H9 (cell line): ENCODE measurements at regions not wholly inside any gene's neighbourhood (a gene's known extent, or its start where the extent isn't known, plus 50 kb on each side); places are given as distances from the start of the nearest gene placed in this dataset.

Experiments used
- DNase-seq: peaks from one replicate; pipeline ENCODE4 v3.0.0-alpha.2; 2017
- H2AFZ ChIP-seq: one replicate; pipeline ENCODE4 v1.6.1; 2013; ENCODE audit warnings: mild to moderate bottlenecking, low read length, control low read depth, moderate library complexity
- H2AK5ac ChIP-seq: 2 replicates; pipeline ENCODE4 v1.6.1; 2013; ENCODE audit warnings: low read length, control low read depth, mixed read lengths; ENCODE audit not compliant: insufficient read length
- H2BK120ac ChIP-seq: one replicate; pipeline ENCODE4 v1.6.1; 2013; ENCODE audit warnings: low read depth, mild to moderate bottlenecking, low read length, control low read depth, inconsistent platforms; ENCODE audit not compliant: poor library complexity, severe bottlenecking
- H2BK12ac ChIP-seq: 2 replicates; pipeline ENCODE4 v1.6.1; 2013; ENCODE audit warnings: low read length, control low read depth, mixed read lengths, low read depth; ENCODE audit not compliant: insufficient read length
- H2BK15ac ChIP-seq: 2 replicates; pipeline ENCODE4 v1.6.1; 2013; ENCODE audit warnings: low read depth, low read length, control low read depth
- H2BK20ac ChIP-seq: one replicate; pipeline ENCODE4 v1.6.1; 2013; ENCODE audit warnings: low read depth, mild to moderate bottlenecking, low read length, control low read depth, inconsistent platforms; ENCODE audit not compliant: poor library complexity, severe bottlenecking
- H2BK5ac ChIP-seq: 2 replicates; pipeline ENCODE4 v1.6.1; 2013; ENCODE audit warnings: low read length, control low read depth, mixed read lengths; ENCODE audit not compliant: insufficient read length
- H3K14ac ChIP-seq: 2 replicates; pipeline ENCODE4 v1.6.1; 2013; ENCODE audit warnings: low read length, control low read depth; ENCODE audit not compliant: insufficient read depth
- H3K18ac ChIP-seq: 2 replicates; pipeline ENCODE4 v1.6.1; 2013; ENCODE audit warnings: low read depth, mild to moderate bottlenecking, mixed read lengths, low read length, control low read depth; ENCODE audit not compliant: insufficient read length
- H3K23ac ChIP-seq: 2 replicates; pipeline ENCODE4 v1.6.1; 2013; ENCODE audit warnings: low read length, control low read depth, mixed read lengths, low read depth; ENCODE audit not compliant: insufficient read length
- H3K23me2 ChIP-seq: 2 replicates; pipeline ENCODE4 v1.6.1; 2013; ENCODE audit warnings: low read depth, mild to moderate bottlenecking, mixed read lengths, low read length, control low read depth; ENCODE audit not compliant: insufficient read length, poor library complexity, severe bottlenecking
- H3K27ac ChIP-seq: 2 replicates; pipeline ENCODE4 v1.5.1; 2013; ENCODE audit warnings: low read length, control low read depth, mixed read lengths, low read depth; ENCODE audit not compliant: insufficient read length
- H3K27me3 ChIP-seq: 2 replicates; pipeline ENCODE4 v1.6.1; 2013; ENCODE audit warnings: low read length, control low read depth, inconsistent platforms; ENCODE audit not compliant: insufficient read depth
- H3K4ac ChIP-seq: 2 replicates; pipeline ENCODE4 v1.6.1; 2013; ENCODE audit warnings: low read depth, mild to moderate bottlenecking, control low read depth, inconsistent platforms, low read length, moderate library complexity
- H3K4me1 ChIP-seq: 2 replicates; pipeline ENCODE4 v1.6.1; 2013; ENCODE audit warnings: low read length, control low read depth, inconsistent platforms; ENCODE audit not compliant: insufficient read depth
- H3K4me2 ChIP-seq: 2 replicates; pipeline ENCODE4 v1.6.1; 2013; ENCODE audit warnings: low read length, control low read depth, mixed read lengths; ENCODE audit not compliant: insufficient read length, insufficient read depth
- H3K56ac ChIP-seq: 2 replicates; pipeline ENCODE4 v1.6.1; 2013; ENCODE audit warnings: low read depth, mild to moderate bottlenecking, mixed read lengths, low read length, control low read depth; ENCODE audit not compliant: insufficient read length
- H3K79me1 ChIP-seq: 2 replicates; pipeline ENCODE4 v1.6.1; 2013; ENCODE audit warnings: low read depth, mild to moderate bottlenecking, moderate library complexity, low read length, control low read depth, inconsistent platforms; ENCODE audit not compliant: insufficient read depth, poor library complexity, severe bottlenecking
- H3K79me2 ChIP-seq: 2 replicates; pipeline ENCODE4 v1.6.1; 2013; ENCODE audit warnings: low read length, control low read depth, inconsistent platforms; ENCODE audit not compliant: insufficient read depth
- H3K9ac ChIP-seq: 2 replicates; pipeline ENCODE4 v1.6.1; 2013; ENCODE audit warnings: low read length, control low read depth, mixed read lengths; ENCODE audit not compliant: insufficient read length; ENCODE audit errors: extremely low read depth
- H3K9me3 ChIP-seq: one replicate; pipeline ENCODE4 v1.6.1; 2013; ENCODE audit warnings: low read depth, low read length, inconsistent platforms; ENCODE audit not compliant: control insufficient read depth
- H3T11ph ChIP-seq: one replicate; pipeline ENCODE4 v1.6.1; 2013; ENCODE audit warnings: mild to moderate bottlenecking, low read length, control low read depth, inconsistent platforms
- H4K20me1 ChIP-seq: one replicate; pipeline ENCODE4 v1.6.1; 2013; ENCODE audit not compliant: control insufficient read depth, insufficient read length, insufficient read depth
- H4K5ac ChIP-seq: 2 replicates; pipeline ENCODE4 v1.6.1; 2013; ENCODE audit warnings: low read depth, mild to moderate bottlenecking, mixed read lengths, low read length, control low read depth; ENCODE audit not compliant: insufficient read length
- H4K8ac ChIP-seq: replicated peaks from 2 replicates; pipeline ENCODE4 v1.6.1; 2013; ENCODE audit warnings: low read length, control low read depth, mixed read lengths, low read depth; ENCODE audit not compliant: insufficient read length
- H4K91ac ChIP-seq: 2 replicates; pipeline ENCODE4 v1.6.1; 2013; ENCODE audit warnings: low read depth, mild to moderate bottlenecking, moderate library complexity, mixed read lengths, low read length, control low read depth; ENCODE audit not compliant: insufficient read length
- H3K27ac Mint-ChIP-seq, 3 experiments: 2 replicates in 2 of 3; 3 replicates in 1 of 3; pipeline ENCODE4 v1.8.0; 2020 to 2021; ENCODE audit warnings: mixed read lengths in 3 of 3, mild to moderate bottlenecking in 1 of 3, moderate library complexity in 1 of 3
- H3K27me3 Mint-ChIP-seq: 2 replicates; pipeline ENCODE4 v1.8.0; 2021; ENCODE audit warnings: low read depth, mild to moderate bottlenecking, moderate library complexity, mixed read lengths
- H3K36me3 Mint-ChIP-seq, 3 experiments: 2 replicates in 2 of 3; 3 replicates in 1 of 3; pipeline ENCODE4 v1.8.0; 2020 to 2021; ENCODE audit warnings: low read depth in 3 of 3, mixed read lengths in 3 of 3; ENCODE audit not compliant: insufficient read depth in 1 of 3
- H3K4me1 Mint-ChIP-seq, 2 experiments: 2 replicates each; pipeline ENCODE4 v1.8.0; 2020; ENCODE audit warnings: mixed read lengths in 2 of 2
- H3K4me3 Mint-ChIP-seq, 2 experiments: 2 replicates in 1 of 2; 3 replicates in 1 of 2; pipeline ENCODE4 v1.8.0; 2020 to 2021; ENCODE audit warnings: mild to moderate bottlenecking in 2 of 2, mixed read lengths in 2 of 2, moderate library complexity in 1 of 2
- H3K9me3 Mint-ChIP-seq, 2 experiments: 2 replicates in 1 of 2; 3 replicates in 1 of 2; pipeline ENCODE4 v1.8.0; 2020; ENCODE audit warnings: mild to moderate bottlenecking in 2 of 2, mixed read lengths in 2 of 2, moderate library complexity in 1 of 2
- CTCF ChIP-seq: fragments of 200-600 bp; sonication (generic); conservative IDR thresholded peaks from 3 replicates; pipeline ENCODE4 v1.8.0; 2021; ENCODE audit warnings: antibody characterized with exemption, mild to moderate bottlenecking
- WGBS: extraction: QIAGEN DNeasy Blood & Tissue Kit; methylation state at CpG from one replicate; pipeline ENCODE4 v1.1.7; 2013; ENCODE audit warnings: missing lambda C conversion rate, low lambda C conversion rate, mixed read lengths; ENCODE audit not compliant: insufficient read length; ENCODE audit errors: extremely low coverage; 5-methylcytosine and 5-hydroxymethylcytosine counted together

GRCh38 chr9:134258332-134258731, 67.9 kb upstream of the RXRA start:
- Histone ChIP-seq H3K18ac (no peak overlapping the region), H2BK15ac (no peak overlapping the region), H3K9me3 (no peaks in the 10 kb centered on the region), H3K14ac (no peak overlapping the region), H3K79me2 (no peaks in the 10 kb centered on the region), H3K4me2 (no peak overlapping the region), H3T11ph (no peak overlapping the region), H4K20me1 (no peaks in the 10 kb centered on the region), H2BK120ac (no peak overlapping the region), H2BK12ac (no peak overlapping the region), H3K4me1 (no peaks in the 10 kb centered on the region), H4K8ac (no peak overlapping the region), H2BK20ac (no peak overlapping the region), H4K91ac (no peak overlapping the region), H2AFZ (no peak overlapping the region), H3K56ac (no peak overlapping the region), H2AK5ac (no peak overlapping the region), H3K4ac (no peak overlapping the region), H2BK5ac (no peak overlapping the region), H3K23ac (no peak overlapping the region), H3K9ac (no peak overlapping the region), H4K5ac (no peak overlapping the region), H3K27ac (no peak overlapping the region), H3K79me1 (no peaks in the 10 kb centered on the region), H3K23me2 (no peaks in the 10 kb centered on the region), H3K27me3 (no peaks in the 10 kb centered on the region)
- Mint-ChIP-seq H3K4me3 (no peak overlapping the region), H3K27ac (no peak overlapping the region), H3K4me1 (peaks cover 3 to 13% of the 10 kb centered on the region in 2 experiments), H3K9me3 (no peaks in the 10 kb centered on the region), H3K27me3 (peaks cover 9% of the 10 kb centered on the region), H3K36me3 (no peaks in the 10 kb centered on the region)
- DNase-seq = no peak
- no peak for TF ChIP-seq CTCF
- WGBS = no CpG with 5 or more reads among the region's 10 CpGs
